HCT116 (cell line): ENCODE measurements at regions not wholly inside any gene's neighbourhood (a gene's known extent, or its start where the extent isn't known, plus 50 kb on each side); places are given as distances from the start of the nearest gene placed in this dataset.

Source experiments
- ATAC-seq: fragments of 200-7000 bp; cut with Tn5 transposase; 2 replicates; pipeline ENCODE4 v1.9.1; 2020; ENCODE audit warnings: mild to moderate bottlenecking, moderate library complexity
- BruUV-seq: library from RNA; stranded (reverse); fragments of 400-500 nt; replicated peaks from 2 replicates; lab custom pipeline; 2021; lab: Mats Ljungman, UMichigan
- CTCF ChIA-PET: fragments of 300-600 bp; sonication (Branson Sonifier 250); formaldehyde crosslinking; loops from one replicate; lab custom pipeline; 2021; ENCODE audit warnings: antibody characterized with exemption; lab: Charles Lee
- POLR2A ChIA-PET: fragments of 300-600, 350-600 bp; sonication (Branson Sonifier 250); formaldehyde crosslinking; loops from one replicate; lab custom pipeline; 2021; ENCODE audit warnings: antibody characterized with exemption; lab: Charles Lee
- RAD21 ChIA-PET, 2 experiments: fragments of 300-600 bp; sonication (Branson Sonifier 250); formaldehyde crosslinking; loops; one replicate each; lab custom pipeline; 2023; ENCODE audit warnings: low total read pairs in 2 of 2; ENCODE audit not compliant: uncharacterized antibody in 2 of 2, unreplicated experiment in 2 of 2, low non-redundant PET in 1 of 2; lab: Charles Lee
- DNase-seq: peaks from one replicate; pipeline ENCODE4 v3.0.0-alpha.2; 2010; ENCODE audit warnings: low read depth, low spot score
- H2AFZ ChIP-seq: fragments of 200-600 bp; shearing (Covaris generic), sonication (generic); 2 replicates; pipeline ENCODE4 v1.6.1; 2017; ENCODE audit warnings: low read depth, mixed run types, mixed read lengths, antibody characterized with exemption, low read length; ENCODE audit not compliant: poor library complexity, severe bottlenecking
- H3K27ac ChIP-seq: 2 replicates; pipeline ENCODE4 v1.5.1; 2012; ENCODE audit warnings: low read depth, low read length
- H3K27me3 ChIP-seq: fragments of 200-600 bp; sonication (generic); 2 replicates; pipeline ENCODE4 v1.6.1; 2016; ENCODE audit warnings: mixed run types, low read length, mixed read lengths; ENCODE audit not compliant: insufficient read depth
- H3K36me3 ChIP-seq, 2 experiments: fragments of 200-500 bp in 1 of 2; fragments of 200-600 bp in 1 of 2; sonication (Bioruptor generic) in 1 of 2; sonication (generic) in 1 of 2; 2 replicates each; pipeline versions ENCODE4 v1.5.1 to v1.6.1; 2014 to 2016; ENCODE audit warnings: low read length in 2 of 2, inconsistent platforms in 1 of 2, mixed read lengths in 1 of 2, mixed run types in 1 of 2; ENCODE audit not compliant: insufficient read depth in 2 of 2, control insufficient read depth in 1 of 2
- H3K4me1 ChIP-seq, 2 experiments: fragments of 200-600 bp in 1 of 2; sonication (generic) in 1 of 2; 2 replicates each; pipeline versions ENCODE4 v1.5.1 to v1.6.1; 2012 to 2017; ENCODE audit warnings: low read length in 2 of 2, inconsistent platforms in 1 of 2, mild to moderate bottlenecking in 1 of 2, mixed read lengths in 1 of 2, mixed run types in 1 of 2, moderate library complexity in 1 of 2; ENCODE audit not compliant: insufficient read depth in 2 of 2, control insufficient read depth in 1 of 2
- H3K4me2 ChIP-seq: fragments of 200-600 bp; sonication (generic); 2 replicates; pipeline ENCODE4 v1.6.1; 2017; ENCODE audit warnings: mixed run types, low read length, mixed read lengths
- H3K4me3 ChIP-seq, 2 experiments: fragments of 200-600 bp in 1 of 2; sonication (generic) in 1 of 2; replicated peaks in 1 of 2; 2 replicates each; pipeline ENCODE4 v1.5.1; 2011 to 2016; ENCODE audit warnings: low read length in 2 of 2, control low read depth in 1 of 2, low read depth in 1 of 2, mild to moderate bottlenecking in 1 of 2, mixed read lengths in 1 of 2, mixed run types in 1 of 2
- H3K79me2 ChIP-seq: fragments of 200-600 bp; sonication (generic); 2 replicates; pipeline ENCODE4 v1.6.1; 2017; ENCODE audit warnings: mild to moderate bottlenecking, mixed run types, low read length, moderate library complexity, mixed read lengths; ENCODE audit not compliant: insufficient read depth
- H3K9ac ChIP-seq: fragments of 200-600 bp; sonication (generic); 2 replicates; pipeline ENCODE4 v1.6.1; 2016; ENCODE audit warnings: low read length, mixed read lengths
- H3K9me2 ChIP-seq: fragments of 200-600 bp; sonication (generic), shearing (Covaris generic); 2 replicates; pipeline ENCODE4 v1.6.1; 2017; ENCODE audit warnings: mixed run types, mild to moderate bottlenecking, moderate library complexity; ENCODE audit not compliant: insufficient read depth
- H3K9me3 ChIP-seq, 2 experiments: fragments of 200-500 bp in 1 of 2; fragments of 200-600 bp in 1 of 2; sonication (Bioruptor generic) in 1 of 2; sonication (generic) in 1 of 2; 2 replicates each; pipeline ENCODE4 v1.6.1; 2014 to 2017; ENCODE audit warnings: low read length in 2 of 2, mixed read lengths in 2 of 2, inconsistent platforms in 1 of 2, low read depth in 1 of 2, mild to moderate bottlenecking in 1 of 2, mixed run types in 1 of 2, moderate library complexity in 1 of 2; ENCODE audit not compliant: control insufficient read depth in 1 of 2, insufficient read depth in 1 of 2
- H4K20me1 ChIP-seq: fragments of 200-600 bp; sonication (generic), shearing (Covaris generic); 2 replicates; pipeline ENCODE4 v1.6.1; 2017; ENCODE audit warnings: mixed run types, mild to moderate bottlenecking, moderate library complexity; ENCODE audit not compliant: insufficient read depth
- CEBPB ChIP-seq: IDR thresholded peaks from 2 replicates; pipeline ENCODE4 v1.6.1; 2012; ENCODE audit warnings: low read depth
- EZH2 ChIP-seq: fragments of 200-600 bp; sonication (generic); IDR thresholded peaks from 2 replicates; pipeline ENCODE4 v1.6.1; 2017; ENCODE audit warnings: antibody characterized with exemption, mixed run types
- POLR2A ChIP-seq: IDR thresholded peaks from 2 replicates; pipeline ENCODE4 v1.7.0; 2011; ENCODE audit warnings: borderline replicate concordance; ENCODE audit not compliant: insufficient read depth, insufficient read length; ENCODE audit errors: extremely low read depth
- RAD21 ChIP-seq: IDR thresholded peaks from 2 replicates; pipeline ENCODE4 v1.6.1; 2012; ENCODE audit warnings: low read depth, mild to moderate bottlenecking
- ZNF274 ChIP-seq: fragments of 200-500 bp; sonication (Bioruptor generic); IDR thresholded peaks from 2 replicates; pipeline ENCODE4 v1.6.1; 2014; ENCODE audit warnings: mild to moderate bottlenecking, low read depth, low read length, inconsistent platforms
- intact Hi-C: fragments of 100-400 bp; cut with micrococcal nuclease; formaldehyde crosslinking; loops from 2 replicates; pipeline ENCODE4 v1.10.0; 2022
- TF ChIP-seq, protein P1 (sequence below), 3 experiments: fragments of 200-600 bp in 1 of 3; sonication (generic) in 1 of 3; IDR thresholded peaks in 2 of 3; conservative IDR thresholded peaks in 1 of 3; 2 replicates each; pipeline ENCODE4 v1.5.1; 2012 to 2017; ENCODE audit warnings: low read depth in 2 of 3, low read length in 2 of 3, antibody characterized with exemption in 1 of 3, borderline replicate concordance in 1 of 3, control low read depth in 1 of 3, mild to moderate bottlenecking in 1 of 3, mixed read lengths in 1 of 3, mixed run types in 1 of 3, moderate library complexity in 1 of 3; ENCODE audit not compliant: insufficient read depth in 1 of 3
- TF ChIP-seq, protein P2 (sequence below): IDR thresholded peaks from 2 replicates; pipeline ENCODE4 v1.6.1; 2011; ENCODE audit warnings: mild to moderate bottlenecking, low read length, moderate library complexity; ENCODE audit not compliant: insufficient replicate concordance; ENCODE audit errors: extremely low read depth

DNA sequence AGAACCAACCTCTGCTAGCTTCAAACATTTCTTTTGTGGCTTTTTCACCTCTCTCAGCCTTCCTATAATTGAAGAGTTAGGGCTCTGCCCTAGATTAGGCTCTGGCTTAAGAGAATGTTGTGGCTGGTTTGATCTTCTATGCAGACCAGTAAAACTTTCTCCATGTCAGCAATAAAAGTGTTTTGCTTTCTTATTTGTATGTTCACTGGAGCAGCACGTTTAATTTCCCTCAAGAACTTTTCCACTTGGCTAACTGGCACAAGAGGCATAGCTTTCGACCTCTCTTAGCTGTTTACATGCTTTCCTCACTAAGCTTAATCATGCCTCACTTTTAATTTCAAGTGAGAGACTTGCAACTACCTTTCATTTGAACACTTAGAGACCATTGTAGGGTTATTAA is 964.7 kb downstream of the ROBO2 start (continued):
- TF ChIP-seq, protein P1, sequence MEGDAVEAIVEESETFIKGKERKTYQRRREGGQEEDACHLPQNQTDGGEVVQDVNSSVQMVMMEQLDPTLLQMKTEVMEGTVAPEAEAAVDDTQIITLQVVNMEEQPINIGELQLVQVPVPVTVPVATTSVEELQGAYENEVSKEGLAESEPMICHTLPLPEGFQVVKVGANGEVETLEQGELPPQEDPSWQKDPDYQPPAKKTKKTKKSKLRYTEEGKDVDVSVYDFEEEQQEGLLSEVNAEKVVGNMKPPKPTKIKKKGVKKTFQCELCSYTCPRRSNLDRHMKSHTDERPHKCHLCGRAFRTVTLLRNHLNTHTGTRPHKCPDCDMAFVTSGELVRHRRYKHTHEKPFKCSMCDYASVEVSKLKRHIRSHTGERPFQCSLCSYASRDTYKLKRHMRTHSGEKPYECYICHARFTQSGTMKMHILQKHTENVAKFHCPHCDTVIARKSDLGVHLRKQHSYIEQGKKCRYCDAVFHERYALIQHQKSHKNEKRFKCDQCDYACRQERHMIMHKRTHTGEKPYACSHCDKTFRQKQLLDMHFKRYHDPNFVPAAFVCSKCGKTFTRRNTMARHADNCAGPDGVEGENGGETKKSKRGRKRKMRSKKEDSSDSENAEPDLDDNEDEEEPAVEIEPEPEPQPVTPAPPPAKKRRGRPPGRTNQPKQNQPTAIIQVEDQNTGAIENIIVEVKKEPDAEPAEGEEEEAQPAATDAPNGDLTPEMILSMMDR (IDR thresholded peaks at IDR 0.05 in 2 of 3, conservative IDR thresholded peaks at IDR 0.05 in 1 of 3; ENCODE audit: borderline replicate concordance in 1 of 3, insufficient read depth in 1 of 3, low read depth in 2 of 3, low read length in 2 of 3): no peak
- TF ChIP-seq RAD21 (no peak), ZNF274 (no peak), CEBPB (no peak), EZH2 (no peak)
- TF ChIP-seq, protein P2, sequence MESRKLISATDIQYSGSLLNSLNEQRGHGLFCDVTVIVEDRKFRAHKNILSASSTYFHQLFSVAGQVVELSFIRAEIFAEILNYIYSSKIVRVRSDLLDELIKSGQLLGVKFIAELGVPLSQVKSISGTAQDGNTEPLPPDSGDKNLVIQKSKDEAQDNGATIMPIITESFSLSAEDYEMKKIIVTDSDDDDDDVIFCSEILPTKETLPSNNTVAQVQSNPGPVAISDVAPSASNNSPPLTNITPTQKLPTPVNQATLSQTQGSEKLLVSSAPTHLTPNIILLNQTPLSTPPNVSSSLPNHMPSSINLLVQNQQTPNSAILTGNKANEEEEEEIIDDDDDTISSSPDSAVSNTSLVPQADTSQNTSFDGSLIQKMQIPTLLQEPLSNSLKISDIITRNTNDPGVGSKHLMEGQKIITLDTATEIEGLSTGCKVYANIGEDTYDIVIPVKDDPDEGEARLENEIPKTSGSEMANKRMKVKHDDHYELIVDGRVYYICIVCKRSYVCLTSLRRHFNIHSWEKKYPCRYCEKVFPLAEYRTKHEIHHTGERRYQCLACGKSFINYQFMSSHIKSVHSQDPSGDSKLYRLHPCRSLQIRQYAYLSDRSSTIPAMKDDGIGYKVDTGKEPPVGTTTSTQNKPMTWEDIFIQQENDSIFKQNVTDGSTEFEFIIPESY: no peak

DNA sequence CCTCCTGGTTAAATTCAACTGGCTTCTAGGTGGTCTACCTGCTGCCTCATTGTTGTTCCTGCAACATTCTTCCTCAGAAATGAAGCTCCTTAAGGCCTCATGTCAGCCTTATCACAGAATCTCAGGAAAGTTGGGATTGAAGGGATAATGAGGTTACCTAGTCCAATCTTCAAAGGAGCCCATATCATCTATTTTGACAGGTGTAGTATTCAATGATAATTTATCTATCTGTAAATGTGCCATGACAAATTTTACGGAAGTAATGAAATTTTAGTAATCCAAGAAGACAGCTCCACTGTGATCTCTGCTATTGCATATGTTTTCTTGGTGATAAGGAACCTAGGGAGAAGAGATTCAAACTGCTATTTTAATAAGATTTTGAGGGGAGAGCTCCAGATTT is 973.8 kb downstream of the ROBO2 start:
- Histone ChIP-seq H3K9ac (no peak overlapping the region), H3K36me3 (no peaks in the 10 kb centered on the region), H3K9me2 (no peaks in the 10 kb centered on the region), H3K4me3 (no peak overlapping the region), H4K20me1 (no peaks in the 10 kb centered on the region), H3K4me2 (no peak overlapping the region), H3K27me3 (no peaks in the 10 kb centered on the region), H3K79me2 (no peaks in the 10 kb centered on the region), H3K9me3 (peaks cover 6 to 26% of the 10 kb centered on the region in 2 experiments; a peak in 2 of 4 replicates), H3K27ac (no peak overlapping the region), H2AFZ (no peak overlapping the region), H3K4me1 (no peaks in the 10 kb centered on the region)
- TF ChIP-seq POLR2A (no peak), RAD21 (no peak)
- TF ChIP-seq, protein P1 (IDR thresholded peaks at IDR 0.05 in 2 of 3, conservative IDR thresholded peaks at IDR 0.05 in 1 of 3; ENCODE audit: borderline replicate concordance in 1 of 3, insufficient read depth in 1 of 3, low read depth in 2 of 3, low read length in 2 of 3): no peak
- DNase-seq: no peak
- ChIA-PET CTCF (no interaction called here), RAD21 (no interaction called here), POLR2A (no interaction called here)
- no peak for ATAC-seq
- no TSS peak for BruUV-seq
- intact Hi-C loops: no loop called here
